Gastroesophageal sphincter (tissue), 3 donors: ENCODE measurements at regions not wholly inside any gene's neighbourhood (a gene's known extent, or its start where the extent isn't known, plus 50 kb on each side); places are given as distances from the start of the nearest gene placed in this dataset.

Experiments
- CTCF ChIP-seq, 4 experiments: fragments of 200-600 bp in 2 of 4; fragments of 450-650 bp in 2 of 4; sonication (generic) in 1 of 4; IDR thresholded peaks; one replicate each; pipeline ENCODE4 v1.5.1; 2017 to 2019; ENCODE audit warnings: antibody characterized with exemption in 4 of 4, mild to moderate bottlenecking in 2 of 4, moderate library complexity in 2 of 4
- POLR2A ChIP-seq, 2 donors: fragments of 450-650 bp; IDR thresholded peaks; one replicate each; pipeline ENCODE4 v1.6.1; 2017; ENCODE audit warnings: antibody characterized with exemption in 2 of 2, mild to moderate bottlenecking in 2 of 2, moderate library complexity in 1 of 2

GRCh38 chr1:71298633-71299032 lies 217.8 kb upstream of the ZRANB2 start:
- TF ChIP-seq POLR2A (IDR thresholded peaks at IDR 0.05) (no peak), CTCF (IDR thresholded peaks at IDR 0.05) (no peak)
